DMS53 treated with DMSO at 0.1 percent for 48 hours (cell line): ENCODE measurements at regions not wholly inside any gene's neighbourhood (a gene's known extent, or its start where the extent isn't known, plus 50 kb on each side); places are given as distances from the start of the nearest gene placed in this dataset.
A peak's percentile ranks its signal among the peaks of the same experiment; 100 is the strongest.

Experiments
- DNase-seq: peaks from one replicate; lab custom pipeline; 2025; ENCODE audit not compliant: unreplicated experiment; lab: John Stamatoyannopoulos, UW

DNA sequence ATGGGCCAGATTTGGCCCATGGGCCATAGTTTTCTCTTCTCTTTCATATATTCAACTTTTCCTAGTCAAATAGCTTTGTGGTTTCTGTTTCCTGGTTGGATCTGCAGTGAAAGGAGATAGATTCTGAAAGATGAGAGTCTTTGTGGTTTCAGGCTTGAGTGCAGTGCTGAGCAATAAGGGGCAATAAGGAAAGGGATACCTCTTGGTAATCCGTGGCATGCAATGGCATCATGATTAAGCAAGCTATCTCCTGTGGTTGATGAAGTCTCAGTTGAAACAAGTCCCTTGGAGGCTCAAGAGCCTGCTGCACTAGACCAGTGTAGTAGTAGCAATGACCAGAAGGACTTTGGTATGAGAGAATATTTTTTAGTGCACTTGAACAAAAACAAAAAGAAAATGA is 187.7 kb upstream of the CNTNAP2 start:
- DNase-seq: no peak

DNA sequence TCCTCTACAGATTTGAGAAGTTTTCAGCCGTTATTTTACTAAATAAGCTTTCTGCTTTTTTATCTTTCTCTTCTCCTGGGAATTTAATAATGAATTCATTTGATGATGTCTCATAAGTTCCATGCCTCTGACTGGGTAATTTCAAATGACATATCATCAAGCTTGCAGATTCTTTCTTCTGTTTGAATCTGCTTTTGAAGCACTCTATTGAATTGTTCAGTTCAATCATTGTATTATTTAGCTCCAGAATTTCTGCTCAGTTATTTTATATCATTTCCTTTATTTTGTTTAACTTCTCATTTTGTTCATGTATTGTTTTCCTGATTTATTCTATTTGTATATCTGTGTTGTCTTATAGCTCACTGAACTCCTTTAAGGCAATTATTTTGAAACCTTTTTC is 196.9 kb upstream of the CNTNAP2 start:
- DNase-seq: no peak

DNA sequence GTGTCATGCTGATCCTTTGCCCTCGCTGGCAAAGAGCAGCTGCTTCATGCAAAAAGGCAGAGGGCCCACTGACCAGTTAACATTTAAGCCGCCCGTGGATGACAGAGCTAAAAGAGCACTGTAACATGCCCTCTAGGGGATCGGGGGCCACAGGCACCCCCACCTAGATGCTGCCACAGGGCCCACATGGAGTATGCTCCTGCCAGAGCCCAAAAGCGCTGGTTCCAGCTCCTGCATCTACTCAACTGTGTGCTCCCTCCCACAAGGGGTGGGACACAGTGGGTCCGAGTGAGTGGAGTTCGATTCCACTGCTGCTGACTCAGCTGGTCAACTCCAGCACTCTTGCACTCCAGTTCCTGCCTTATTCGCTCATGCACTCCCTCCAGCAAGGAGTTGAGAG is 199.8 kb upstream of the CNTNAP2 start:
- no peak for DNase-seq

DNA sequence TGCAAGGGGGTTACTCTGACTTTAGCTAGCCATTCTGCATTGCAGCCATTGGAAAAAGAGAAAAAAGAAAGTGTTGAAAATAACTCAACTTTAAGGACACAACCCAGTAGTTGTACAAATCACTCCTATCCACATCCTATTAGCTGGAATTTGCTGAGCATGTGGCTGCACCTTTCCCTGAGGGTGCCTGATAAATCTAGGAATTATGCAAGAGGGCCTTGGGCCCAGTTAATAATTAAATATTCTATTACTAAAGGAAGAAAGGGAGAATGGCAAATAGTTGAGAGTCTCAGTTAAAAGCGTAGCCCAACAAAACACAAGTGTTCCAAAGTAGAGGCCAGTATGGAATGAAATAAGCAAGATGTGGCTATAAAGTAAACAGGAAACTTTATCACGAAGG is 200.9 kb upstream of the CNTNAP2 start:
- DNase-seq: no peak

DNA sequence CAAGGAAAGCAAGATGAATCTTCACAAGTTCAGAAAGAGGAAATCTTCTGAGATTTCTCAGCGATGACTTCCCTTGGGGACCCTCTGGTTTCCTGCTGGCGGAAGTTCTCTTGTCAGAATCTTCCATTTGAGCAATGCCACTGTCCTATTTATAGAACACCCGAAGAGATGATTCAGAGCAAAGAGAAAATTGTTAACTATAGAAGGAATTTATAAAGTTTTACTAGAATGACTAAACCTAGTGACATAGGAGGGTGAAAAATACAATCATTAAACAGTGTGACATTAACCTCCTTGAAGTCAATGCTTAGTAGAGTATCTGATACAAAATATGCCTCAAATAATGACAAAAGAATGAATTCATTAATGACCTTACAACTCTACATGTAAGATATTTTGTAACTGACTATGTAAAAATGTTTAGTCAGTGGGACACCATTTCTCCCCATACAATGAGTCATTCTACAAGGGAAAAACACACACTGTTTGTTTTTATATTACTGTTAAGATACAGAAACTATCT is 206.5 kb upstream of the CNTNAP2 start:
- no peak for DNase-seq

DNA sequence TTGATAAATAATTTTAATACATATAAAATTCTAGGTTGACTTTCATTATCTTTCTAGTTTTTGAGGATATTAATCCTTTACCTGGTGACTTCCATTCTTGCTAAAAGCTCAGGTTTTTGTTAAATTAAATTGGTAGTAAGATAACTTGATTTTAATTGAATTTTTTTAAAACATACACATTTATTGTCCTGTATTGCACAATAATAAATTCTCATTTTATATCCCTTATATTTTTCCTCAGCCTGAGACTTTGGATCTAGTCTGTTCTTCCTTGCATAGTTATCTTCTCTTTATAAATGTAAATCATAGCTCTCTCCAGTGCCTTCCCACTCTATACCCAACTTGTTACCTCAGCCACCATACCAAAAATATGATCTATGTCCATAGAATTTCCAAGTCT is 212.9 kb upstream of the CNTNAP2 start:
- no peak for DNase-seq

DNA sequence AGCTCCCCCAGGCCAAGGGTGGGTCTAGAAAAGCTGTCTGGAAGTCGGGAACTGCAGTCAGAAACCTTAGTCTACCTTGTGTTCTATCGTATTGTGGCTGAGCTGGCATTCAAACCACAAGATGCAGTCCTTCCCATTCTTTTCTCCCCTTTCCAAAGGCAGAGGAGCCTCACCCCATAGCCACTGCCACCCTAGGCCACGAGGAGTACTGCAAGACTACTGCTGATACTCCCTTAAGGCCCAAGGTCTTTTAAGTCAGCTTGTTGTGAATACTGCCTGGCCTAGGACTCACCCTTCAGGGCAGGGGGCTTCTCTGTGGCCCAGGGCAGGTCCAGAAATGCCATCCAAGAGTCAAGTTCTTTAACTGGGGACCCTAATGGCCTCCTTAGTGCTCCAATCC is 214.5 kb upstream of the CNTNAP2 start:
- no peak for DNase-seq

DNA sequence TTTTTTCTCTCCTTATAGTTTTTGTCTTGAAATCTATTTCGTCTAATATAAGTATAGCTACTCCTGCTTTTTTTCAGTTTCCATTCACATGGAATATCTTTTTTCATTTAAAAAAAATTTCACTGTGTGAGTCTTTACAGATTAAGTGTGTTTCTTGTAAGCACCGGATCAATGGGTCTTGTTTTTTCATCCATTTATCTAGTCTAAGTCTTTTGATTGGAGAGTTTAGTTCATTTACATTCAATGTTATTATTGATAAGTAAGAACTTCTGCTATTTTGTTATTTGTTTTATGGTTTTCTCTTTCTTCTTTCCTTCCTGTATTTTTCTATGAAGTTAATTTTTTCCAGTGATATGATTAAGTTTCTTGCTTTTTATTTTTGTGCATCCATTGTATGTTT is 216.7 kb upstream of the CNTNAP2 start:
- no peak for DNase-seq

DNA sequence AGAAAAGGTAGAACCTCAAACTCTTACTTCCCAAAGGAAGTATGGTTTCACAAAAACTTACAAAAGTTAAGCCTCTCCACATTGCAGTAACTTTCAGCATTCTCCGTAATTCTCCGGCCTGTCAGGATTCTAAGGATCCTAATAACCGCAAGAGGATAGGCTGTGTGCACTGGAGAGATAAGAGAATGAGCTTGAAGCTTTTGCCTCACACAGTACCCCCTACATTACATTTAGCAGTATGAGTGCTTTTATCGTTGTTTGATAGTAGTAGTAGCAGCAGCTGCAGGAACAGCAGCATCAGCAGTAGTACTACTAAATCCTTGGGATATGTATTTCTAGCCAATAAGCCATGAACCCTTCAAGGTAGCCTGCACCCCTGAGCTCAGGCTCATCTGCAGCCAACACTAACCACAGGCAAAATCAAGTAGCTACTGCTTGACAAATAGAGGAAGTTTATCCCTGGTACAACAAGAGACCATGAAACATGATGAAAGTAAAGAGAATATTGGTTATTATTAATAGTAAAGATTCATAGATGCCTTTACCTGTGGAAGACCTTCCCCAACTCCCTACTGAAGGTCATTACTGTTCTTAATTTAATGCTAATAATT is 222.6 kb upstream of the CNTNAP2 start:
- no peak for DNase-seq

DNA sequence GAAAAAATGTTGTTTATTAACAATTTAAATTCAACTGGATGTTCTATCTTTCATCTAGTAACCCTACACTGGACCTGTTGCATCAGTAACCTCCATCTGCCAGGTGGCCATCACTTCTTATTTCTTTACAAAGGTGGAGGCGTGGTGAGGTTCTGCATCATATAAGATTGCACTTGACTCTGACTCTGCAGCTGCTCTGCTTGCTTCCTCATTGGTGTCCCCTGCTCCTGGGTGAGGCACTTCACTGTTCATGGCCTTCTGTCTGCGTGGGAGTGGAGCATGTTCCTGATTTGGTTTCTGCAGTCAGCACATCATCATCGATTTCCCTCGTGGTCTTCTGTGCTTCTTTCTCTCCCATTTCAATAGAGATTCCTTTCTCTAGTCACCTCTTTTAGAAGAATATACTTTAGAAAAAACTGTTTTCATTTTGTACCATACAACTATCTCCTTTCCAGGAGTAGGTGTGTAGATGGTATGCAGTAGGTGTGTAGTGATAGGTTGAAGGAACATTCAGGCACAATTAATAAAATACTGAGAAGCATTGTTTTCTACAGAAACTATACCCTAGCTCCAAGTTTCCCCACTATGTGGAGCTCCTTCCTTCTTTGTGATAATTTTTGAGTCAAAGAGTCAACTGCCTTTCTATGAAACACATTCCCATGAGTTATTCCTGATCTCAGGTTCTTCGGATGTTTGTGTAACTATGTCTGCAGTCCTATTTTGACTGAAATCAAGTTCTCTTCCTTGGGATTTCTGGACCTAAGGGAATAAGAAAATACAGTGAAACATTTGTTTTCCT is 231.7 kb upstream of the CNTNAP2 start:
- DNase-seq: peak; percentile 92

DNA sequence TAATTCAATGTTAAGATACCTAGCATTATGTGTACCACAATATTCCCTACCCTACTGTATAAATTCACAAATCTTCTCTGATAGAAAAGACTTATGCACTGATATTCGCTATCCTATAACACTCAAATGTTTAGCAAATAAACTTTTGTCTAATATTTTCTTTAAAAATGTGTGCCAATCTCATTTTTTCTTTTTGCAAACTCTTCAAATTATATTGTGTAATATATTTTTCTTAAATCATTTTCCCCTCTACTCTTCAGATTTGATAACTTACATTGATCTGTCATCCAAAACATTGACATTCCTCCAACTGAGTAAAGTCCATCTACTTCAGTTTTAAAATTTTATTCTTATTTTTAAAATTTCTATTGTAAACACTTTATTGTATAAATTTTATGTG is 240.2 kb upstream of the CNTNAP2 start:
- no peak for DNase-seq

DNA sequence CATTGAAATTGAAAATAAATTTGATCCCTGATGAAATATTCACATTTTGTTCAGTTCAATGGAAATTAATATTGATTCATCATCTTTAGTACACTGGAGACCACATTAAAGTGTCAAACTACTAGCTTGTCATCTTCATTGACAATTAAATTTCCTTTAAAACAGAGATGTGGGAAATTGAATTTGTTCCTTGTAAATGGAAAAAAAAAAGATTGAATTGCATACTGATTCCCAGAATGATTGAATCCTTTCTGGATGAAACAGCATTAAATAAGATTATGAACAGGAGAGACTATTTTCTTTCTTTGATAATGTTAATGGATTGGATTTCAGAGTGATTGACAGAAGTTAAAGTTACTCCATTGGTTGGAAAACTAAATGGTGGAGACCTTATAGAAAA is 241.3 kb upstream of the CNTNAP2 start:
- no peak for DNase-seq

DNA sequence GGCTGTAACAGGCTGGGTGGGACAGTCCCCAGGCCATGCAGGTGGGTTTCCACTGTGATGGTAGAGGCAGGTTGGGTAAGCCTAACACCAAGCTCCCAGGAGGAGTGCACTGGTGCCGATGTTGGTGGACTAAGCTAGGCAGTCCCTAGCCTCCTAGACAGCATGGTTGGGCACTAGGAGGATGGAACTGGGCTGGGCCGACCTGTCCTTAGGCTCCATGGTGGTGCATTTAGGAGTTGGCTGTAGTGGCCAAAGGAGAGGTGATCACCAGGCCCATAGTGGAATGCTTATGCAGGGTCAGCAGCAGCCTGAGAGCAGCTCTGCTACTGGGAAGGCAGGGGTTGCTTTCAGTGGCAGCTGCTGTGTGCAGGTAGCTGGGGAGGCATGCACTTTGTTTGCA is 247.7 kb upstream of the CNTNAP2 start:
- no peak for DNase-seq

DNA sequence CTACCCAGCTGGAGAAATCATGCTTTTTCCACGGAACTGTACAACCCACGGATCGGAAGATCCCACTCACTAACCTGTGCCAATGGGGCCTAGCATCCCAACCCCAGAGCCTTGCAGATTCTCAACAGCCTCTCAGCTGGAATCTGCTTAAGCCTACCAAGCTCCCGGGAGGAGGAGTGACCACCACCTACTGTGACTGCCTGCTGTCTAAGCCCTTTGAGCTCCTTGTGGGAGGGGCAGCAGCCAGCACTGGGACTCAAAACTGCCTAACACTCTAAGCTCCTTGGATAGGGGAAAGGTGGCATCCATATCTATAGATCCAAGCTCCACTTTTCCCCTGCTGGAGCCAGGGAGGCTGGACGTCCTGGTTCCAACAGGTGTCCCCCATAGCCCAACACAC is 254.4 kb upstream of the CNTNAP2 start:
- DNase-seq: no peak

DNA sequence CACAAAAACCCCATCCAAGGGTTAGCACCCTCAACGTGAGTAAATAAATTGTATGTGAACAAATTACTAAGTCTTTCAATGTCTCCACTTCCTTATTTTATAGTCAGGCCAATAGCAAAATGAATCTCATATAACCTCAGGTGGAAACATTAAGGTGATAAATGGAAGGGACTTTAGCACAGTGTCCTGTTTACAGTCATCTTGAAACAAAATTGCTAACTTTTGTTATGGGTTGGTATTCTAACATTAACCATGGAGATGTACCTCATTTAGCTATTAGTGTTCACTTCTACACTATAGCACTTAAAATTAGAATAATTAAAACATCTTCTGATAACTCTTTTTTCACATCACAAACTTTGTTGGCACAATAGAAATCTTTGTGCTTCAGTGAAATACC is 255.8 kb upstream of the CNTNAP2 start:
- DNase-seq: no peak

DNA sequence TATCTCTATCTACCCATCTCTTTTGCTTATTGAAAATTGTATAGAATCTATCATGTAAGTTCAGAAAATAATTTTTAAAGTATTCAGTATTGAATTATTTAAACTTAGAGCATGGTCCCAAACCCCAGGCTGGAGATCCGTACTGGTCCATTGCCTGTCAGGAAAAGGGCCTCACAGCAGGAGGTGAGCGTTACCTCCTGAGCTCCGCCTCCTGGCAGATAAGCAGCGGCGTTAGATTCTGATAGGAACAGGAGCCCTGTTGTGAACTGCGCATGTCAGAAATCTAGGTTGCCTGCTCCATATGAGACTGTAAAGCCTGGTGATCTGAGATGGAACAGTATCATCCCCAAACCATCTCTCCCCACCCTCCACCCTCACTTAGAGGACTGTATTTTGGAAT is 266.0 kb upstream of the CNTNAP2 start:
- no peak for DNase-seq

DNA sequence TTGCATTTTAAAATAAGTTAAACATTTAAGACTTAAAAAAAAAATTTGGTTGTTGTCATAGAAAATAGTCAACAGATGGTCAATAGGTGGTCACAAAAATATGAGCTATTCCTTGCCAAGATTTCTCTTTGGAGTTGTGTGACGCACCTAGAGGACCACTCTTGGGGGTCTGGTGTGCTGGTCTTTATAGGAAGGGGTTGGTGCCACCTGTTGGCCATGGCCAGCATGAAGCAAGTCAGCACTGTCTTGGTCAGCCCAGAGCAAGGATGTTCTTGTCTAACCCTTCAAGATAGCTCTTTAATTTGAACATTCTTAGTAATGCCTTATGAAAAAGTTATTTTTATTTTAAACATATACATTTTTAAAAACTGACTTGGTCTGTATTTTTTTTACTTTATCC is 267.9 kb upstream of the CNTNAP2 start:
- DNase-seq: peak; percentile 21

DNA sequence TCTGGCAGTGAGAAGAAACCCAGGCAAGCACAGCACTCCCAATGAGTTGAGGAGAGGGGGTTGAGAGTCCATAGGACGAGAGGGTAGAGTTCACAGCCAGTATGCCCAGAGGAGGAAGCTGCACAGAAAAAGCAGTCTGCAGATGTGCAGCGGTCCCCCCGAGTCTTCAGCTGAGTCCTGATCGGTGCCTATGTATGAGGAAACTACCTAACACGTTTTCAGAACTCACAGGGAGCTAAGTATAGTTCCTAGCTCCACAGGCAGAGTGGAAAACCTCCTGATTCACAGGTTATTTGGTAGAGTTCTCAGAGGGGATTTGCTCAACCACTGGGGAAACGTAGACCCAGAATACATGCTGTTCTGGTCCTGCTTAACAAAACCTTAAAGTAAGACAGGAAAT is 271.3 kb upstream of the CNTNAP2 start:
- no peak for DNase-seq

DNA sequence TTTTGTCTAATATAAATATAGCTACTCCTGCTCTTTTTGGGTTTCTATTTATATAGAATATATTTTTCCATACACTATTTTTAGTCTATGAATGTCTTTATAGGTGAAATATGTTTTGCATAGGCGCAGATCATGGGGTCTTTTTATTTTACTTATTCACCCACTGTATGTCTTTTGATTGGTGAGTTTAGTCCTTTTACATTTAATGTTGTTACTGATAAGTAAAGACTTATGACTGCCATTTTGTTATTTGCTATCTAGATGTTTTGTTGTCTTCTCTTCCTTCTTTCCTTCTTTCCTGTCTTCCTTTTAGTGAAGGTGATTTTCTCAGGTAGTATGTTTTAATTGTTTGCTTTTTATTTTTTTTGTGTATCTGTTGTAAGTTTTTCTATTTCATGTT is 276.8 kb upstream of the CNTNAP2 start:
- DNase-seq: no peak

DNA sequence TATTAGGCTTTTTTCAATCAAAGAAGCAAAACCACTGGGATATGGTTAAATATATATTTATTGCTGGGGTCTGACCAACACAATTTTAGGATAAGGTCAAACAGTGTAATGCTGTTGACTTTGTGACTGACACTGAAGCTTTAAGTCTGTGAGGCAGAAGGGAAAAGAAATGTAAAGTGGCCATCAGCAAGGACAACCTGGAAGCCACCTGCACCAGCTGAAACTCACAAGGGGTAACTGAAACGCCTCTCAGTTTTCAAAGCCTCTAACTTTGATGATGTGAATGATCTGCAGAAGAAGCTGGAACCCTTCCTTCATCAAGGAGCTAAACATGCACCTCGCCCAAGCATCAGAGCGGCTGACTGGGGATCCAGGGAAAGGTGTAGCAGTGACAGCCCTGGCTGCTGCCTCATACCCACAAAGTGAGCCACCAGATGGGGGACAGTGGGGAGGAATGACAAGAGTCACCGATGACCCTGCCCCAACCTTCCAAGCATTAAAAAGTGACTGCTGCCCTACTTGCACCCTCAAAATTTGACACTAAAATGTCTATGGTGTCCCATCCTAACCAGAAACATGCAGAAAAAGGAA is 284.9 kb upstream of the CNTNAP2 start:
- no peak for DNase-seq

DNA sequence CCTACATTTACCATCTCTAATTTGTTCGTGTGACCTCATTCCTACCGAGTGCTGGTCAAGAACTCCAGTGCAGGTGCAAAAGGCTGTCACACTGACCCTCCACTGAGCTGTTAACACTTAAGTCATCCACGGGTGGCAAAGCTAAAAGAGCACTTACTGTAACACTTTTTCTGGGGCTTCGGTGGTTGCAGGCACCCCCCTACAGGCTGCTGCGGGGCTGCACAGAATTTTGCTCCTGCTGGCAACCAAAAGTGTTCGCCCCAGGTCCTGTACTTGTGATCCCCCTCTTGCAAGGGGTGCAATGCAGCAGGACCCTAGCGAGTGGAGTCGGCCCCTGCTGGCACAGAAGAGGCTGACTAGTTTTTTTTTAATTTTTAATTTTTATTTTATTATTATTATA is 298.9 kb upstream of the CNTNAP2 start:
- no peak for DNase-seq

DNA sequence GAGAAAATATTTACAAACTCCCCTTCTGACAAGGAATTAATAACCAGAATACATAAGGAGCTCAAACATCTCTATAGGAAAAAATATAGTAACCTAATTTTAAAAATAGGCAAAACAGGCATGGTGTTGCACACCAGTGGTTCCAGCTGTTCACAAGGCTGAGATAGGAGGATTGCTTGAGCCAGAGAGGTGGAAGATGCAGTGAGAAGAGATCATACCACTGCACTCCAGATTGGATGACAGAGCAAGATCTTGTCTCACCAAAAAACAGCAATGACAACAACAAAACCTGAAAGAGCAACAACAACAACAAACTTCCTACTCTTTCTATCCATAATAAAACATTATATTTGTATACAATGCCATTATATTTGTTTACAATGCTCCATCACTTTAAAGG is 304.4 kb upstream of the CNTNAP2 start:
- DNase-seq: no peak
